BE2C (cell line): ENCODE measurements at regions not wholly inside any gene's neighbourhood (a gene's known extent, or its start where the extent isn't known, plus 50 kb on each side); places are given as distances from the start of the nearest gene placed in this dataset.

Experiments
- DNase-seq: peaks from one replicate; pipeline ENCODE4 v3.0.0-alpha.2; 2020
- H3K27me3 ChIP-seq: fragments of 250-450 bp; sonication (Bioruptor Pico); 2 replicates; pipeline ENCODE4 v1.5.1; 2020; ENCODE audit warnings: mild to moderate bottlenecking
- H3K36me3 ChIP-seq: fragments of 250-450 bp; sonication (Bioruptor Pico); 2 replicates; pipeline ENCODE4 v1.5.1; 2020; ENCODE audit warnings: mild to moderate bottlenecking
- H3K4me1 ChIP-seq: fragments of 250-450 bp; sonication (Bioruptor Pico); 2 replicates; pipeline ENCODE4 v1.5.1; 2020
- H3K4me3 ChIP-seq: 2 replicates; pipeline ENCODE4 v1.5.1; 2011; ENCODE audit warnings: low read depth, low read length
- H3K9me3 ChIP-seq: fragments of 250-450 bp; sonication (Bioruptor Pico); 2 replicates; pipeline ENCODE4 v1.5.1; 2020
- TF ChIP-seq, protein P1 (sequence below): IDR thresholded peaks from 2 replicates; pipeline ENCODE4 v1.5.1; 2012; ENCODE audit warnings: mild to moderate bottlenecking, low read depth, low read length

DNA sequence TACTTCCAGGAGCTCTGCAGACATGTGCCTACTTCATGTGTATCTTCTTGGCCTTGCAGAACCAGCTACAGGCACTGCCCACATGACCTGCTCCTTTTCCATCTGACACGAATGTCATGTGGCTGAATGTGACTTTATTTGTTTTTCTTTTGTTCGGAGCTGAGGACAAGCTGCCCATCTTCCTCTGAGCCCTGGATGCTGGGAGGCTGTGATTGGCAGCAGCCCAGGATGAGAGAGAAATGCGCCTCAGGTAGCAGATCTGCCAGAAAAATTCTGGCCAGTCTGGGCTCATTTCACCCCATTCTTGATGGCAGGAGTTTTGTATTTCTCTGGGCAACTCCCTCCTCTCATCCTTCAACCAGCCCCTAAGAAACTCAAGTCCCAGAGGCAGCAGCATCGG, 372.0 kb downstream of the RPS6KC1 start:
- Histone ChIP-seq H3K9me3 (no peaks in the 10 kb centered on the region), H3K36me3 (no peaks in the 10 kb centered on the region), H3K4me1 (no peaks in the 10 kb centered on the region), H3K27me3 (no peaks in the 10 kb centered on the region), H3K4me3 (no peak overlapping the region)
- TF ChIP-seq, protein P1, sequence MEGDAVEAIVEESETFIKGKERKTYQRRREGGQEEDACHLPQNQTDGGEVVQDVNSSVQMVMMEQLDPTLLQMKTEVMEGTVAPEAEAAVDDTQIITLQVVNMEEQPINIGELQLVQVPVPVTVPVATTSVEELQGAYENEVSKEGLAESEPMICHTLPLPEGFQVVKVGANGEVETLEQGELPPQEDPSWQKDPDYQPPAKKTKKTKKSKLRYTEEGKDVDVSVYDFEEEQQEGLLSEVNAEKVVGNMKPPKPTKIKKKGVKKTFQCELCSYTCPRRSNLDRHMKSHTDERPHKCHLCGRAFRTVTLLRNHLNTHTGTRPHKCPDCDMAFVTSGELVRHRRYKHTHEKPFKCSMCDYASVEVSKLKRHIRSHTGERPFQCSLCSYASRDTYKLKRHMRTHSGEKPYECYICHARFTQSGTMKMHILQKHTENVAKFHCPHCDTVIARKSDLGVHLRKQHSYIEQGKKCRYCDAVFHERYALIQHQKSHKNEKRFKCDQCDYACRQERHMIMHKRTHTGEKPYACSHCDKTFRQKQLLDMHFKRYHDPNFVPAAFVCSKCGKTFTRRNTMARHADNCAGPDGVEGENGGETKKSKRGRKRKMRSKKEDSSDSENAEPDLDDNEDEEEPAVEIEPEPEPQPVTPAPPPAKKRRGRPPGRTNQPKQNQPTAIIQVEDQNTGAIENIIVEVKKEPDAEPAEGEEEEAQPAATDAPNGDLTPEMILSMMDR: no peak
- DNase-seq: no peak

- Histone ChIP-seq H3K9me3 (no peaks in the 10 kb centered on the region), H3K27me3 (no peaks in the 10 kb centered on the region), H3K4me1 (no peaks in the 10 kb centered on the region), H3K36me3 (no peaks in the 10 kb centered on the region), H3K4me3 (no peak overlapping the region)
- no peak for DNase-seq
- TF ChIP-seq, protein P1: no peak
These were observed 372.6 kb downstream of the RPS6KC1 start for GRCh38 chr1:213423605-213424004.

DNA sequence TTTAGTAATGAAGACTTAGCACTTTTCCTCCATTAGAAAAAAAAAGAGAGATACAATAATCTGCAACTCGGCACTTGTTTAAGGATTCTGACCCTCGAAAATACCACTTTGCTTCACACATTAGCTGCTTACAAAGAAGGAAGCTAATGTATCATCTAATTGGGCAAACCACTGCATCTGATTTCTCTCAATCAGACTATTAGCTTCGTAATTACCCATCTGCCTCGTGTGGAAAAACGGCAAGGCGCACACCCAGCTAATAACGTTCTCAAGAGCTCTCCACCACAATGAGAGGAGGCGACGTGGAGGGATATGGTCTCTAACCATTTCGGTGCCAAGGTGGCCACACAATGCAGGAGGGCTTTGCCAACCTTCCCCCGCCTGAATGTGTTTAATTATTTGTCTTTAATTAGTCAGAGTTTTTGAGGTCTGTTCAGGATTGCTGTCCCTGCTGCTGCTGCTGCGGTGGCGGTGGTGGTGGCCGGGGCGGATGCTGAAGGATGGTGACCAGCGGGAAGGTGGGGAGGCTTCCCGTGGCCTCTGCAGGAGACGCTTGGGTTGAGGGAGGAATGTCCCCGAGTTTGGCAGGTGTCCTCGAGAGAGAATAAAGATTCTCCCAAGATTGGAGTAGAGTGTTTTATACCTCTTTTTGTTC, 374.5 kb downstream of the RPS6KC1 start:
- Histone ChIP-seq H3K27me3 (no peaks in the 10 kb centered on the region), H3K9me3 (no peaks in the 10 kb centered on the region), H3K36me3 (no peaks in the 10 kb centered on the region), H3K4me1 (peaks cover 5% of the 10 kb centered on the region; the same call in 1 of the 2 replicates), H3K4me3 (no peak overlapping the region)
- no peak for DNase-seq
- TF ChIP-seq, protein P1: no peak

GRCh38 chr1:213429642-213430041, 378.6 kb downstream of the RPS6KC1 start:
- Histone ChIP-seq H3K4me3 (no peak overlapping the region), H3K36me3 (no peaks in the 10 kb centered on the region), H3K4me1 (peaks cover 13% of the 10 kb centered on the region), H3K9me3 (no peaks in the 10 kb centered on the region; the same call in 1 of the 2 replicates), H3K27me3 (no peaks in the 10 kb centered on the region)
- DNase-seq: no peak
- TF ChIP-seq, protein P1: no peak

DNA sequence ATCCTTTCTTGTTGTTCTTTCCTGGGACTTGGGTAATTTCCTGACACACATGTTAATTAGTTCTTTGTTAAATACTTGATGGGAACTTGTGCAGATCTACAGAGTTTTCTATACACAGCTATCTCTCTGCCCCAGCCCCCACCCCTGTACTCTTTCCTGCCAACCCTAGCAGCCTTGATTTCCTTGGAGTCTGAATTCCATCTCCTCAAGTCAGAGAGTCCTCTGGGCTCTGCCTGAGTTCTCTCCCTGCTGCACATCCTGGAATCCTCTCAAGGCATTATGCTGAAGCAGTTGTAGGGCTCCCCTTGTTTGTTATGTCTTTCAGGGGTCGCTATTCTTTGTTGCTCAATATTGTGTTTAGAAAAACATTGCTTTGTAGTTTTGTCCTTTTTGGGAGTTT, 384.7 kb downstream of the RPS6KC1 start:
- no peaks in the 10 kb centered on the region for H3K27me3 ChIP-seq
- DNase-seq: no peak
- no peak overlapping the region for H3K4me3 ChIP-seq
- H3K36me3 ChIP-seq: no peaks in the 10 kb centered on the region
- TF ChIP-seq, protein P1: no peak
- peaks cover 7% of the 10 kb centered on the region for H3K4me1 ChIP-seq
- H3K9me3 ChIP-seq: no peaks in the 10 kb centered on the region; the same call in 1 of the 2 replicates

GRCh38 chr1:213438339-213438738, 387.3 kb downstream of the RPS6KC1 start:
- no peaks in the 10 kb centered on the region for H3K27me3 ChIP-seq
- TF ChIP-seq, protein P1: no peak
- DNase-seq: no peak
- H3K4me3 ChIP-seq: no peak overlapping the region
- H3K4me1 ChIP-seq: peaks cover 2% of the 10 kb centered on the region
- H3K36me3 ChIP-seq: no peaks in the 10 kb centered on the region
- no peaks in the 10 kb centered on the region; the same call in 1 of the 2 replicates for H3K9me3 ChIP-seq
